H54 (cell line): ENCODE measurements at regions not wholly inside any gene's neighbourhood (a gene's known extent, or its start where the extent isn't known, plus 50 kb on each side); places are given as distances from the start of the nearest gene placed in this dataset.

Experiments used
- DNase-seq: peaks from one replicate; pipeline ENCODE4 v3.0.0; 2011; ENCODE audit warnings: low spot score, mixed read lengths; ENCODE audit not compliant: insufficient read length
- FAIRE-seq: peaks from 3 replicates; lab custom pipeline; 2011; peaks lifted over from hg19 to GRCh38; lab: Jason Lieb, UNC
- POLR2A ChIP-seq: IDR thresholded peaks from 2 replicates; pipeline ENCODE4 v1.6.1; 2011; ENCODE audit warnings: low read depth, mild to moderate bottlenecking, low read length

GRCh38 chr3:18510947-18511346 lies 85.8 kb upstream of the SATB1 start:
- DNase-seq = no peak
- TF ChIP-seq POLR2A = no peak
- FAIRE-seq = no peak

GRCh38 chr3:18507333-18507732 lies 82.2 kb upstream of the SATB1 start:
- DNase-seq (no peak), FAIRE-seq (no peak)

GRCh38 chr3:18505056-18505455 lies 79.9 kb upstream of the SATB1 start:
- no peak for FAIRE-seq
- DNase-seq = no peak
- TF ChIP-seq POLR2A = no peak

More at GRCh38 chr3:18507333-18507732, 82.2 kb upstream of the SATB1 start:
- no peak for TF ChIP-seq POLR2A

GRCh38 chr3:18501679-18502343 lies 76.7 kb upstream of the SATB1 start:
- no peak for FAIRE-seq
- no peak for DNase-seq
- TF ChIP-seq POLR2A = no peak

GRCh38 chr3:18500322-18500721 lies 75.2 kb upstream of the SATB1 start:
- no peak for TF ChIP-seq POLR2A
- FAIRE-seq = no peak
- no peak for DNase-seq

- FAIRE-seq = no peak
- TF ChIP-seq POLR2A = no peak
- no peak for DNase-seq
Measured at GRCh38 chr3:18499301-18499700, 74.2 kb upstream of the SATB1 start.

- FAIRE-seq (no peak), DNase-seq (no peak)
- TF ChIP-seq POLR2A = no peak
Measured at GRCh38 chr3:18494251-18494650, 69.1 kb upstream of the SATB1 start.

- DNase-seq (no peak), FAIRE-seq (no peak)
- no peak for TF ChIP-seq POLR2A
Measured at GRCh38 chr3:18489939-18490338, 64.8 kb upstream of the SATB1 start.

GRCh38 chr3:18483226-18483625 lies 58.1 kb upstream of the SATB1 start:
- no peak for FAIRE-seq
- no peak for TF ChIP-seq POLR2A

GRCh38 chr3:18481946-18482548 lies 56.9 kb upstream of the SATB1 start:
- no peak for FAIRE-seq
- TF ChIP-seq POLR2A = no peak
- DNase-seq = no peak

More at GRCh38 chr3:18483226-18483625, 58.1 kb upstream of the SATB1 start:
- DNase-seq = no peak

GRCh38 chr3:18477620-18478019 lies 52.5 kb upstream of the SATB1 start:
- DNase-seq = no peak
- TF ChIP-seq POLR2A = no peak
- no peak for FAIRE-seq
